AG09309 (cell line): ENCODE measurements at regions not wholly inside any gene's neighbourhood (a gene's known extent, or its start where the extent isn't known, plus 50 kb on each side); places are given as distances from the start of the nearest gene placed in this dataset.

Experiments
- DNase-seq: peaks from one replicate; pipeline ENCODE4 v3.0.0-alpha.2; 2010; ENCODE audit warnings: low read depth
- H3K4me3 ChIP-seq: 2 replicates; pipeline ENCODE4 v1.5.1; 2011; ENCODE audit warnings: mild to moderate bottlenecking, low read depth, low read length, moderate library complexity; ENCODE audit not compliant: control insufficient read depth
- TF ChIP-seq, protein P1 (sequence below): IDR thresholded peaks from 2 replicates; pipeline ENCODE4 v1.5.1; 2011; ENCODE audit warnings: mild to moderate bottlenecking, low read depth, low read length, inconsistent platforms; ENCODE audit not compliant: insufficient read depth, control insufficient read depth; ENCODE audit errors: missing control alignments

DNA sequence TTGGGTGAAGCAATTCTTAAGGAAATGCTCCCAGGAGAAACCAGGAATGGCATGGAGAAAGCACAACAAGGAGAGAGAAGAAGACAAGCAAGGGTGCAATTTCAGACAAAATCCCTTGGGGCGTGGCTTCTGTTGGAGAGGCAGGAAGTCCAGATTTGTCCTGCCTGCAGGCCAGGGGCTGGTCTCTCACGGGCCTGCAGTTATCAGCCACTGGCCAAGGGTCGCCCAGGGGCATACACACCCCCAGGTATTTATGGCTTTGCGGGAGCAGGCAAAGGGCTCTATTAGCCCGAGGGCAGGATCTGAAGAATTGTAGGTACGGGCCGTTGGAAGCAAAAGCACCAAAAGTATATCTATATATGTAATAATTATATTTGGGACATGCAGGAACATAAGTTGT, 87.7 kb downstream of the IYD start:
- TF ChIP-seq, protein P1, sequence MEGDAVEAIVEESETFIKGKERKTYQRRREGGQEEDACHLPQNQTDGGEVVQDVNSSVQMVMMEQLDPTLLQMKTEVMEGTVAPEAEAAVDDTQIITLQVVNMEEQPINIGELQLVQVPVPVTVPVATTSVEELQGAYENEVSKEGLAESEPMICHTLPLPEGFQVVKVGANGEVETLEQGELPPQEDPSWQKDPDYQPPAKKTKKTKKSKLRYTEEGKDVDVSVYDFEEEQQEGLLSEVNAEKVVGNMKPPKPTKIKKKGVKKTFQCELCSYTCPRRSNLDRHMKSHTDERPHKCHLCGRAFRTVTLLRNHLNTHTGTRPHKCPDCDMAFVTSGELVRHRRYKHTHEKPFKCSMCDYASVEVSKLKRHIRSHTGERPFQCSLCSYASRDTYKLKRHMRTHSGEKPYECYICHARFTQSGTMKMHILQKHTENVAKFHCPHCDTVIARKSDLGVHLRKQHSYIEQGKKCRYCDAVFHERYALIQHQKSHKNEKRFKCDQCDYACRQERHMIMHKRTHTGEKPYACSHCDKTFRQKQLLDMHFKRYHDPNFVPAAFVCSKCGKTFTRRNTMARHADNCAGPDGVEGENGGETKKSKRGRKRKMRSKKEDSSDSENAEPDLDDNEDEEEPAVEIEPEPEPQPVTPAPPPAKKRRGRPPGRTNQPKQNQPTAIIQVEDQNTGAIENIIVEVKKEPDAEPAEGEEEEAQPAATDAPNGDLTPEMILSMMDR: no peak
- no peak for DNase-seq
- no peak overlapping the region for H3K4me3 ChIP-seq

- TF ChIP-seq, protein P1: no peak
- no peak for DNase-seq
- no peak overlapping the region for H3K4me3 ChIP-seq
Observed at GRCh38 chr6:150456902-150457643, 88.3 kb downstream of the IYD start.

- no peak overlapping the region for H3K4me3 ChIP-seq
- no peak for DNase-seq
- TF ChIP-seq, protein P1: no peak
Observed at GRCh38 chr6:150458579-150458978, 89.8 kb downstream of the IYD start.

GRCh38 chr6:150463852-150464251, 95.0 kb downstream of the IYD start:
- no peak for DNase-seq
- H3K4me3 ChIP-seq: no peak overlapping the region
- TF ChIP-seq, protein P1: no peak

DNA sequence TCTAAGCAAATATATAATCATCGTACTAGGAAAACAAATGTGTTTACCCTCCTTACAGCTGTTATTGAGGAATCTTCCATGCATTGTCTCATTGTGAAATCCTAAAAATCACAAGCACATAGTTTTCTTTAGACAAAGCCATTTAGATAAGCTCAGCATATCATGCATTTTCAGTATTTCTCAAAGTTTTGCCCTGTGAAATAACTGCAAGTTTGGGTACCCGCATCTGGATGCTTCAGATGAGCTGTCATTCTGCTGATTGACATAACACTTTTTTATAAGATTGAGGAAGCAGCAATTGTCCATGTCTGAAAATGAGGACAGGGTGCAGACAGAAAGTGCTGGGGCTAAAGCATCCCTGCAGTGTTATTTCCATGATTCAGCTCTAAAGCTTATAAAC, 96.2 kb downstream of the IYD start:
- H3K4me3 ChIP-seq: no peak overlapping the region
- TF ChIP-seq, protein P1: no peak
- no peak for DNase-seq

- no peak for DNase-seq
- H3K4me3 ChIP-seq: no peak overlapping the region
- TF ChIP-seq, protein P1: no peak
Observed at GRCh38 chr6:150465610-150466009, 96.8 kb downstream of the IYD start.
